Liver (tissue), 8 donors: ENCODE measurements at regions not wholly inside any gene's neighbourhood (a gene's known extent, or its start where the extent isn't known, plus 50 kb on each side); places are given as distances from the start of the nearest gene placed in this dataset.

Experiments used
- DNase-seq: peaks from one replicate; pipeline ENCODE4 v3.0.0-alpha.2; 2017; ENCODE audit warnings: low spot score
- H3K27ac ChIP-seq, 2 donors: one replicate each; pipeline ENCODE4 v1.7.0; 2013; ENCODE audit warnings: inconsistent platforms in 2 of 2, low read length in 2 of 2, control low read depth in 1 of 2, low read depth in 1 of 2, mild to moderate bottlenecking in 1 of 2
- H3K27me3 ChIP-seq, 4 donors: one replicate each; pipeline versions ENCODE4 v1.6.1 to v1.7.0; 2013; ENCODE audit warnings: low read length in 3 of 4, inconsistent platforms in 1 of 4, mild to moderate bottlenecking in 1 of 4, moderate library complexity in 1 of 4; ENCODE audit not compliant: control insufficient read depth in 4 of 4, insufficient read depth in 4 of 4
- H3K36me3 ChIP-seq, 4 donors: one replicate each; pipeline versions ENCODE4 v1.6.1 to v1.7.0; 2013; ENCODE audit warnings: low read length in 3 of 4, mild to moderate bottlenecking in 3 of 4, low read depth in 1 of 4, moderate library complexity in 1 of 4; ENCODE audit not compliant: control insufficient read depth in 4 of 4, insufficient read depth in 3 of 4
- H3K4me1 ChIP-seq, 4 donors: one replicate each; pipeline versions ENCODE4 v1.6.1 to v1.7.0; 2013; ENCODE audit warnings: low read length in 3 of 4, mild to moderate bottlenecking in 3 of 4, moderate library complexity in 1 of 4; ENCODE audit not compliant: control insufficient read depth in 4 of 4, insufficient read depth in 4 of 4
- H3K4me3 ChIP-seq, 3 donors: one replicate each; pipeline versions ENCODE4 v1.6.1 to v1.7.0; 2013; ENCODE audit warnings: low read length in 3 of 3, control low read depth in 1 of 3, low read depth in 1 of 3, mild to moderate bottlenecking in 1 of 3
- H3K9ac ChIP-seq, 2 donors: one replicate each; pipeline ENCODE4 v1.7.0; 2013; ENCODE audit warnings: low read length in 2 of 2, mild to moderate bottlenecking in 2 of 2, moderate library complexity in 2 of 2, control low read depth in 1 of 2, low read depth in 1 of 2
- H3K9me3 ChIP-seq, 4 donors: one replicate each; pipeline versions ENCODE4 v1.6.1 to v1.7.0; 2013; ENCODE audit warnings: low read length in 3 of 4; ENCODE audit not compliant: control insufficient read depth in 4 of 4
- ATF3 ChIP-seq: IDR thresholded peaks from 2 replicates; pipeline ENCODE4 v1.6.1; 2016; ENCODE audit warnings: antibody characterized with exemption
- CTCF ChIP-seq: fragments of 150-350 bp; IDR thresholded peaks from 2 replicates; pipeline ENCODE4 v1.5.1; 2017; ENCODE audit warnings: improper control_type of control experiment, low read depth, low read length; ENCODE audit not compliant: missing input control
- EGR1 ChIP-seq, 2 donors: IDR thresholded peaks; 2 replicates each; pipeline ENCODE4 v1.6.1; 2016 to 2018; ENCODE audit warnings: antibody characterized with exemption in 2 of 2, low read depth in 2 of 2
- FOXA1 ChIP-seq: IDR thresholded peaks from 2 replicates; pipeline ENCODE4 v1.6.1; 2016; ENCODE audit warnings: antibody characterized with exemption
- FOXA2 ChIP-seq: IDR thresholded peaks from 2 replicates; pipeline ENCODE4 v1.6.1; 2016; ENCODE audit warnings: antibody characterized with exemption
- GABPA ChIP-seq, 2 donors: IDR thresholded peaks in 1 of 2; conservative IDR thresholded peaks in 1 of 2; 2 replicates each; pipeline ENCODE4 v1.6.1; 2016; ENCODE audit warnings: antibody characterized with exemption in 2 of 2, mild to moderate bottlenecking in 1 of 2, moderate library complexity in 1 of 2
- HNF4A ChIP-seq, 2 donors: conservative IDR thresholded peaks; 2 replicates each; pipeline ENCODE4 v1.6.1; 2016; ENCODE audit warnings: antibody characterized with exemption in 2 of 2, mild to moderate bottlenecking in 2 of 2
- HNF4G ChIP-seq: IDR thresholded peaks from 2 replicates; pipeline ENCODE4 v1.6.1; 2016; ENCODE audit warnings: antibody characterized with exemption
- JUND ChIP-seq, 2 donors: IDR thresholded peaks; 2 replicates each; pipeline ENCODE4 v1.6.1; 2016; ENCODE audit warnings: antibody characterized with exemption in 2 of 2
- NR2F2 ChIP-seq: IDR thresholded peaks from 2 replicates; pipeline ENCODE4 v1.6.1; 2016; ENCODE audit warnings: antibody characterized with exemption
- RAD21 ChIP-seq, 2 donors: IDR thresholded peaks; 2 replicates each; pipeline ENCODE4 v1.6.1; 2016; ENCODE audit warnings: antibody characterized with exemption in 2 of 2, mild to moderate bottlenecking in 2 of 2
- REST ChIP-seq: IDR thresholded peaks from 2 replicates; pipeline ENCODE4 v1.6.1; 2016; ENCODE audit warnings: antibody characterized with exemption, mild to moderate bottlenecking
- RXRA ChIP-seq, 2 donors: IDR thresholded peaks; 2 replicates each; pipeline ENCODE4 v1.6.1; 2017 to 2018; ENCODE audit warnings: antibody characterized with exemption in 2 of 2, mild to moderate bottlenecking in 1 of 2
- SP1 ChIP-seq: IDR thresholded peaks from 2 replicates; pipeline ENCODE4 v1.6.1; 2018; ENCODE audit warnings: antibody characterized with exemption, mild to moderate bottlenecking
- TAF1 ChIP-seq: conservative IDR thresholded peaks from 2 replicates; pipeline ENCODE4 v1.6.1; 2016; ENCODE audit warnings: antibody characterized with exemption, mild to moderate bottlenecking
- YY1 ChIP-seq: IDR thresholded peaks from 2 replicates; pipeline ENCODE4 v1.6.1; 2016; ENCODE audit warnings: antibody characterized with exemption, mild to moderate bottlenecking
- WGBS: extraction: QIAGEN DNeasy Blood & Tissue Kit; methylation state at CpG from one replicate; pipeline ENCODE4 v1.1.7; 2013; 5-methylcytosine and 5-hydroxymethylcytosine counted together
- TF ChIP-seq, protein P1 (sequence below): IDR thresholded peaks from 2 replicates; pipeline ENCODE4 v1.6.1; 2016; ENCODE audit warnings: antibody characterized with exemption
- TF ChIP-seq, protein P2 (sequence below): IDR thresholded peaks from 2 replicates; pipeline ENCODE4 v1.6.1; 2016; ENCODE audit warnings: antibody characterized with exemption
- donor health status: healthy.
- donor health status: healthy.
- donor health status: healthy.
- donor health status: healthy.
- donor health status: healthy.

DNA sequence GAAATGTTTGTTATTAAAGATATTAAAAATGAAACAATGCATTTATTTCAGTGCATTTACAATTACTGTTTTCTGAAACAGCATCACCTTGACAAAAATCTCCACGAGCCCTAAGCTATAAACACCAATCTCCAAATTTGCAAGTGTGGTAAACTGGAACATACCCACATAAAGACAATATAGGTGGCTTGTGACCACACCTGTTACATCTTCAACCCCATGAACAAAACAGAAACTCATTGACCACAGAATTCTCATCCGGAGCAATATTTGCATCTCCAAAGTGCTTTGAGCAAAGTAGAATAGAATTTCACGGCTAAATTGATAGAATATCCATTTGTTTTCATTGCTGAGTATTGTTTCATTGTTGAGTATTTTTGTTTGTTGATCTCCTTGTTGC lies 375.2 kb upstream of the FLRT2 start:
- TF ChIP-seq TAF1 (no peak), RAD21 (IDR thresholded peaks at IDR 0.05) (no peak), FOXA1 (no peak)
- Histone ChIP-seq H3K27ac (no peak overlapping the region), H3K27me3 (no peaks in the 10 kb centered on the region), H3K4me3 (no peak overlapping the region), H3K36me3 (no peaks in the 10 kb centered on the region), H3K4me1 (no peaks in the 10 kb centered on the region), H3K9me3 (no peaks in the 10 kb centered on the region), H3K9ac (no peak overlapping the region)
- DNase-seq, result no peak
- WGBS, result 78% methylated on average over 3 of the region's 3 CpGs

DNA sequence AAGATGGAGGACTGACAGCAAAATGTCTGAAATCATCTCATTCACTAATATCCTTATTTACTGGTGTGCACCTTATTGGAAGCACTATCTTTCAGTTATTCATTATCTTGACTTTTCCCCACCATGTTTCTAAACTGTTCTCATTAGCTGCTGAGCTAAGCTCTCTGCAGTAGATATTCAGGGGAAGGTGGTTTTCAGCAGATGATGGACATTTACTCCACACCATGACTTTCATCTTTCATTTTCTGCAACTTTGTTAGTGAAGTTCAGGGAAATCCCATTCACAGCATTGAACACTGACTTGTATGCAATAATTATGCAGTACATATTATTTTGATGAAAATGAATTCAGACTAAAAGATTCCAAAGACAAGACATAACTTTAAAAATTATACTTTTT lies 373.6 kb upstream of the FLRT2 start:
- TF ChIP-seq CTCF (no peak), GABPA (IDR thresholded peaks at IDR 0.05 in 1 of 2, conservative IDR thresholded peaks at IDR 0.05 in 1 of 2) (no peak), YY1 (no peak), FOXA1 (no peak), SP1 (no peak), REST (no peak), TAF1 (no peak), FOXA2 (no peak), ATF3 (no peak), HNF4G (no peak), JUND (IDR thresholded peaks at IDR 0.05) (no peak), HNF4A (conservative IDR thresholded peaks at IDR 0.05) (no peak), NR2F2 (no peak), RXRA (IDR thresholded peaks at IDR 0.05) (no peak), EGR1 (IDR thresholded peaks at IDR 0.05; ENCODE audit: low read depth in 2 of 2) (no peak)
- TF ChIP-seq, protein P1, sequence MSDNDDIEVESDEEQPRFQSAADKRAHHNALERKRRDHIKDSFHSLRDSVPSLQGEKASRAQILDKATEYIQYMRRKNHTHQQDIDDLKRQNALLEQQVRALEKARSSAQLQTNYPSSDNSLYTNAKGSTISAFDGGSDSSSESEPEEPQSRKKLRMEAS, result no peak
- TF ChIP-seq, protein P2, sequence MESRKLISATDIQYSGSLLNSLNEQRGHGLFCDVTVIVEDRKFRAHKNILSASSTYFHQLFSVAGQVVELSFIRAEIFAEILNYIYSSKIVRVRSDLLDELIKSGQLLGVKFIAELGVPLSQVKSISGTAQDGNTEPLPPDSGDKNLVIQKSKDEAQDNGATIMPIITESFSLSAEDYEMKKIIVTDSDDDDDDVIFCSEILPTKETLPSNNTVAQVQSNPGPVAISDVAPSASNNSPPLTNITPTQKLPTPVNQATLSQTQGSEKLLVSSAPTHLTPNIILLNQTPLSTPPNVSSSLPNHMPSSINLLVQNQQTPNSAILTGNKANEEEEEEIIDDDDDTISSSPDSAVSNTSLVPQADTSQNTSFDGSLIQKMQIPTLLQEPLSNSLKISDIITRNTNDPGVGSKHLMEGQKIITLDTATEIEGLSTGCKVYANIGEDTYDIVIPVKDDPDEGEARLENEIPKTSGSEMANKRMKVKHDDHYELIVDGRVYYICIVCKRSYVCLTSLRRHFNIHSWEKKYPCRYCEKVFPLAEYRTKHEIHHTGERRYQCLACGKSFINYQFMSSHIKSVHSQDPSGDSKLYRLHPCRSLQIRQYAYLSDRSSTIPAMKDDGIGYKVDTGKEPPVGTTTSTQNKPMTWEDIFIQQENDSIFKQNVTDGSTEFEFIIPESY, result no peak
- no peaks in the 10 kb centered on the region for H3K36me3 ChIP-seq
- no peaks in the 10 kb centered on the region for H3K27me3 ChIP-seq

More for the DNA sequence above, 373.6 kb upstream of the FLRT2 start:
- no peak overlapping the region for H3K4me3 ChIP-seq
- H3K4me1 ChIP-seq, result no peaks in the 10 kb centered on the region
- no peak for DNase-seq
- no peak overlapping the region for H3K27ac ChIP-seq
- H3K9me3 ChIP-seq, result no peaks in the 10 kb centered on the region
- no peak overlapping the region for H3K9ac ChIP-seq
